GM23338 (cell line): ENCODE measurements at regions not wholly inside any gene's neighbourhood (a gene's known extent, or its start where the extent isn't known, plus 50 kb on each side); places are given as distances from the start of the nearest gene placed in this dataset.

Experiments used
- ATAC-seq: fragments of 200-7000 bp; cut with Tn5 transposase; 3 replicates; pipeline ENCODE4 v1.9.1; 2020
- DNase-seq: peaks from one replicate; pipeline ENCODE4 v3.0.0-alpha.2; 2015; ENCODE audit warnings: low spot score
- H2AFZ ChIP-seq: fragments of 200-600 bp; sonication (generic); 2 replicates; pipeline ENCODE4 v1.8.0; 2016; ENCODE audit warnings: antibody characterized with exemption, mild to moderate bottlenecking, moderate library complexity
- H3F3A ChIP-seq: fragments of 200-600 bp; sonication (generic); replicated peaks from 2 replicates; pipeline ENCODE4 v1.8.0; 2017; ENCODE audit warnings: antibody characterized with exemption, mixed run types, low read depth
- H3K27ac ChIP-seq: fragments of 200-600 bp; sonication (generic); 2 replicates; pipeline ENCODE4 v1.6.1; 2016; ENCODE audit warnings: low read depth
- H3K27me3 ChIP-seq: fragments of 200-600 bp; sonication (generic); 2 replicates; pipeline ENCODE4 v1.8.0; 2016; ENCODE audit warnings: mild to moderate bottlenecking, mixed run types, moderate library complexity; ENCODE audit not compliant: insufficient read depth
- H3K36me3 ChIP-seq: fragments of 200-600 bp; sonication (generic); 2 replicates; pipeline ENCODE4 v1.8.0; 2016; ENCODE audit warnings: mild to moderate bottlenecking; ENCODE audit not compliant: insufficient read depth
- H3K4me1 ChIP-seq: fragments of 200-600 bp; sonication (generic); 2 replicates; pipeline ENCODE4 v1.8.0; 2016; ENCODE audit warnings: mild to moderate bottlenecking, moderate library complexity; ENCODE audit not compliant: insufficient read depth
- H3K4me2 ChIP-seq: fragments of 200-600 bp; sonication (generic); 2 replicates; pipeline ENCODE4 v1.7.1; 2017; ENCODE audit warnings: mixed run types
- H3K4me3 ChIP-seq: fragments of 200-600 bp; sonication (generic); 2 replicates; pipeline ENCODE4 v1.6.1; 2016; ENCODE audit warnings: mixed run types
- H3K79me2 ChIP-seq: fragments of 200-600 bp; sonication (generic); replicated peaks from 2 replicates; pipeline ENCODE4 v1.8.0; 2017; ENCODE audit warnings: mild to moderate bottlenecking; ENCODE audit not compliant: insufficient read depth
- H3K9me2 ChIP-seq: fragments of 200-600 bp; sonication (generic); 2 replicates; pipeline ENCODE4 v1.8.0; 2017; ENCODE audit not compliant: insufficient read depth
- H4K20me1 ChIP-seq: fragments of 200-600 bp; sonication (generic); replicated peaks from 2 replicates; pipeline ENCODE4 v1.8.0; 2017; ENCODE audit warnings: mild to moderate bottlenecking; ENCODE audit not compliant: insufficient read depth
- H3K27ac Mint-ChIP-seq: 2 replicates; pipeline ENCODE4 v1.8.0; 2020; ENCODE audit warnings: inconsistent platforms, mild to moderate bottlenecking, moderate library complexity, mixed read lengths
- H3K27me3 Mint-ChIP-seq: 3 replicates; pipeline ENCODE4 v1.8.0; 2022; ENCODE audit warnings: low read depth, mild to moderate bottlenecking, moderate library complexity, mixed read lengths, inconsistent platforms; ENCODE audit not compliant: insufficient read depth, poor library complexity
- H3K36me3 Mint-ChIP-seq: 3 replicates; pipeline ENCODE4 v1.8.0; 2021; ENCODE audit warnings: low read depth, mild to moderate bottlenecking, inconsistent platforms, moderate library complexity, mixed read lengths
- H3K4me1 Mint-ChIP-seq: 3 replicates; pipeline ENCODE4 v1.8.0; 2020; ENCODE audit warnings: mild to moderate bottlenecking, inconsistent platforms, mixed read lengths
- H3K4me3 Mint-ChIP-seq: 3 replicates; pipeline ENCODE4 v1.8.0; 2021; ENCODE audit warnings: moderate library complexity, mild to moderate bottlenecking, inconsistent platforms, mixed read lengths
- H3K9me3 Mint-ChIP-seq: 3 replicates; pipeline ENCODE4 v1.8.0; 2020; ENCODE audit warnings: moderate library complexity, mild to moderate bottlenecking, inconsistent platforms, mixed read lengths
- CREB1 ChIP-seq: fragments of 250-450 bp; sonication (Bioruptor Pico); IDR thresholded peaks from 2 replicates; pipeline ENCODE4 v1.5.0; 2020; ENCODE audit warnings: low read depth, mild to moderate bottlenecking, moderate library complexity
- EZH2 ChIP-seq: fragments of 200-600 bp; sonication (generic); IDR thresholded peaks from one replicate; pipeline ENCODE4 v1.8.0; 2017; ENCODE audit warnings: antibody characterized with exemption, mild to moderate bottlenecking, low read depth; ENCODE audit not compliant: unreplicated experiment
- EZH2phosphoT487 ChIP-seq: fragments of 200-600 bp; sonication (generic); IDR thresholded peaks from one replicate; pipeline ENCODE4 v1.8.1; 2018; ENCODE audit warnings: antibody characterized with exemption; ENCODE audit not compliant: unreplicated experiment
- JUNB ChIP-seq: IDR thresholded peaks from one replicate; pipeline ENCODE4 v1.6.1; 2016; ENCODE audit warnings: antibody characterized with exemption; ENCODE audit not compliant: unreplicated experiment
- NANOG ChIP-seq: IDR thresholded peaks from 2 replicates; pipeline ENCODE4 v1.6.1; 2016; ENCODE audit warnings: antibody characterized with exemption, borderline replicate concordance
- POLR2AphosphoS5 ChIP-seq: IDR thresholded peaks from 2 replicates; pipeline ENCODE4 v1.6.1; 2016; ENCODE audit warnings: antibody characterized with exemption, low read depth
- STAT1 ChIP-seq: IDR thresholded peaks from one replicate; pipeline ENCODE4 v1.6.1; 2016; ENCODE audit warnings: antibody characterized with exemption; ENCODE audit not compliant: unreplicated experiment
- ZNF331 ChIP-seq: fragments of 250-450 bp; sonication (Bioruptor Pico); IDR thresholded peaks from 2 replicates; pipeline ENCODE4 v1.5.0; 2020; ENCODE audit warnings: low read depth, mild to moderate bottlenecking, moderate library complexity
- TF ChIP-seq, protein P1 (sequence below): fragments of 250-450 bp; sonication (Bioruptor Pico); IDR thresholded peaks from 2 replicates; pipeline ENCODE4 v1.5.0; 2020; ENCODE audit warnings: mild to moderate bottlenecking, moderate library complexity
- TF ChIP-seq, protein P2 (sequence below): IDR thresholded peaks from one replicate; pipeline ENCODE4 v1.6.1; 2018; ENCODE audit warnings: antibody characterized with exemption; ENCODE audit not compliant: unreplicated experiment
- TF ChIP-seq, protein P3 (sequence below), 2 experiments: fragments of 200-600 bp in 1 of 2; sonication (generic) in 1 of 2; conservative IDR thresholded peaks; 2 replicates each; pipeline versions ENCODE4 v1.5.1 to v1.6.1; 2016 to 2017; ENCODE audit warnings: antibody characterized with exemption in 2 of 2, low read depth in 2 of 2, mild to moderate bottlenecking in 2 of 2, moderate library complexity in 1 of 2

DNA sequence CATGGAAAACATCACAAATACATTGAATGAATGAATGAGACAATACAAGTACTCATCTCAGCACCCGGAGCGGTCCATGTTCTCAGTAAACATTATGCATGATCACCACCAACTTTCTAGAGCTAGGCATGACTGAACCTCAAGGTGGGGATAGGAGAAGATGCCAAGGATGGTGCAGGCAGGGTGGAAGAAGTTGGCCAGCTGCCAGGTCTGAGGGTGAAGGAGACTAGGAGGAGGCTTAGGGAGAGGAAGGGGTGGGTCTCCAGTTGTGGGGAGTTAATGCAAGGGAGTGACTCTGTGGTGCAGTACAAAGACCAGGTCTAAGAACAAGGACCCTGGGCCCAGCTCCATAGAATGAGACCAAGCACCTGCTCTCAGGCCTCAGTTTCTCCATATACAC lies 91.7 kb downstream of the MATN1 start:
- Histone ChIP-seq H3K79me2 (no peaks in the 10 kb centered on the region), H3K9me2 (no peaks in the 10 kb centered on the region), H2AFZ (no peak overlapping the region), H3K27ac (no peak overlapping the region), H3K4me3 (no peak overlapping the region), H4K20me1 (no peaks in the 10 kb centered on the region), H3K36me3 (no peaks in the 10 kb centered on the region), H3K4me1 (no peaks in the 10 kb centered on the region), H3K27me3 (no peaks in the 10 kb centered on the region), H3K4me2 (no peak overlapping the region), H3F3A (no peaks in the 10 kb centered on the region)
- H3K4me3 Mint-ChIP-seq = no peak overlapping the region
- H3K27ac Mint-ChIP-seq = no peak overlapping the region
- H3K9me3 Mint-ChIP-seq = peaks cover 11% of the 10 kb centered on the region; the same call in 2 of the 3 replicates
- no peaks in the 10 kb centered on the region for H3K4me1 Mint-ChIP-seq
- no peaks in the 10 kb centered on the region for H3K27me3 Mint-ChIP-seq
- TF ChIP-seq, protein P1, sequence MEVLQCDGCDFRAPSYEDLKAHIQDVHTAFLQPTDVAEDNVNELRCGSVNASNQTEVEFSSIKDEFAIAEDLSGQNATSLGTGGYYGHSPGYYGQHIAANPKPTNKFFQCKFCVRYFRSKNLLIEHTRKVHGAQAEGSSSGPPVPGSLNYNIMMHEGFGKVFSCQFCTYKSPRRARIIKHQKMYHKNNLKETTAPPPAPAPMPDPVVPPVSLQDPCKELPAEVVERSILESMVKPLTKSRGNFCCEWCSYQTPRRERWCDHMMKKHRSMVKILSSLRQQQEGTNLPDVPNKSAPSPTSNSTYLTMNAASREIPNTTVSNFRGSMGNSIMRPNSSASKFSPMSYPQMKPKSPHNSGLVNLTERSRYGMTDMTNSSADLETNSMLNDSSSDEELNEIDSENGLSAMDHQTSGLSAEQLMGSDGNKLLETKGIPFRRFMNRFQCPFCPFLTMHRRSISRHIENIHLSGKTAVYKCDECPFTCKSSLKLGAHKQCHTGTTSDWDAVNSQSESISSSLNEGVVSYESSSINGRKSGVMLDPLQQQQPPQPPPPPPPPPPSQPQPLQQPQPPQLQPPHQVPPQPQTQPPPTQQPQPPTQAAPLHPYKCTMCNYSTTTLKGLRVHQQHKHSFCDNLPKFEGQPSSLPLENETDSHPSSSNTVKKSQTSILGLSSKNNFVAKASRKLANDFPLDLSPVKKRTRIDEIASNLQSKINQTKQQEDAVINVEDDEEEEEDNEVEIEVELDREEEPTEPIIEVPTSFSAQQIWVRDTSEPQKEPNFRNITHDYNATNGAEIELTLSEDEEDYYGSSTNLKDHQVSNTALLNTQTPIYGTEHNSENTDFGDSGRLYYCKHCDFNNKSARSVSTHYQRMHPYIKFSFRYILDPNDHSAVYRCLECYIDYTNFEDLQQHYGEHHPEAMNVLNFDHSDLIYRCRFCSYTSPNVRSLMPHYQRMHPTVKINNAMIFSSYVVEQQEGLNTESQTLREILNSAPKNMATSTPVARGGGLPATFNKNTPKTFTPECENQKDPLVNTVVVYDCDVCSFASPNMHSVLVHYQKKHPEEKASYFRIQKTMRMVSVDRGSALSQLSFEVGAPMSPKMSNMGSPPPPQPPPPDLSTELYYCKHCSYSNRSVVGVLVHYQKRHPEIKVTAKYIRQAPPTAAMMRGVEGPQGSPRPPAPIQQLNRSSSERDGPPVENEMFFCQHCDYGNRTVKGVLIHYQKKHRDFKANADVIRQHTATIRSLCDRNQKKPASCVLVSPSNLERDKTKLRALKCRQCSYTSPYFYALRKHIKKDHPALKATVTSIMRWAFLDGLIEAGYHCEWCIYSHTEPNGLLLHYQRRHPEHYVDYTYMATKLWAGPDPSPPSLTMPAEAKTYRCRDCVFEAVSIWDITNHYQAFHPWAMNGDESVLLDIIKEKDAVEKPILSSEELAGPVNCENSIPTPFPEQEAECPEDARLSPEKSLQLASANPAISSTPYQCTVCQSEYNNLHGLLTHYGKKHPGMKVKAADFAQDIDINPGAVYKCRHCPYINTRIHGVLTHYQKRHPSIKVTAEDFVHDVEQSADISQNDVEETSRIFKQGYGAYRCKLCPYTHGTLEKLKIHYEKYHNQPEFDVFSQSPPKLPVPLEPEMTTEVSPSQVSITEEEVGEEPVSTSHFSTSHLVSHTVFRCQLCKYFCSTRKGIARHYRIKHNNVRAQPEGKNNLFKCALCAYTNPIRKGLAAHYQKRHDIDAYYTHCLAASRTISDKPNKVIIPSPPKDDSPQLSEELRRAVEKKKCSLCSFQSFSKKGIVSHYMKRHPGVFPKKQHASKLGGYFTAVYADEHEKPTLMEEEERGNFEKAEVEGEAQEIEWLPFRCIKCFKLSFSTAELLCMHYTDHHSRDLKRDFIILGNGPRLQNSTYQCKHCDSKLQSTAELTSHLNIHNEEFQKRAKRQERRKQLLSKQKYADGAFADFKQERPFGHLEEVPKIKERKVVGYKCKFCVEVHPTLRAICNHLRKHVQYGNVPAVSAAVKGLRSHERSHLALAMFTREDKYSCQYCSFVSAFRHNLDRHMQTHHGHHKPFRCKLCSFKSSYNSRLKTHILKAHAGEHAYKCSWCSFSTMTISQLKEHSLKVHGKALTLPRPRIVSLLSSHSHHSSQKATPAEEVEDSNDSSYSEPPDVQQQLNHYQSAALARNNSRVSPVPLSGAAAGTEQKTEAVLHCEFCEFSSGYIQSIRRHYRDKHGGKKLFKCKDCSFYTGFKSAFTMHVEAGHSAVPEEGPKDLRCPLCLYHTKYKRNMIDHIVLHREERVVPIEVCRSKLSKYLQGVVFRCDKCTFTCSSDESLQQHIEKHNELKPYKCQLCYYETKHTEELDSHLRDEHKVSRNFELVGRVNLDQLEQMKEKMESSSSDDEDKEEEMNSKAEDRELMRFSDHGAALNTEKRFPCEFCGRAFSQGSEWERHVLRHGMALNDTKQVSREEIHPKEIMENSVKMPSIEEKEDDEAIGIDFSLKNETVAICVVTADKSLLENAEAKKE (CRISPR knock-in tag) = no peak
- no peak for TF ChIP-seq ZNF331 (CRISPR knock-in tag)
- TF ChIP-seq, protein P2, sequence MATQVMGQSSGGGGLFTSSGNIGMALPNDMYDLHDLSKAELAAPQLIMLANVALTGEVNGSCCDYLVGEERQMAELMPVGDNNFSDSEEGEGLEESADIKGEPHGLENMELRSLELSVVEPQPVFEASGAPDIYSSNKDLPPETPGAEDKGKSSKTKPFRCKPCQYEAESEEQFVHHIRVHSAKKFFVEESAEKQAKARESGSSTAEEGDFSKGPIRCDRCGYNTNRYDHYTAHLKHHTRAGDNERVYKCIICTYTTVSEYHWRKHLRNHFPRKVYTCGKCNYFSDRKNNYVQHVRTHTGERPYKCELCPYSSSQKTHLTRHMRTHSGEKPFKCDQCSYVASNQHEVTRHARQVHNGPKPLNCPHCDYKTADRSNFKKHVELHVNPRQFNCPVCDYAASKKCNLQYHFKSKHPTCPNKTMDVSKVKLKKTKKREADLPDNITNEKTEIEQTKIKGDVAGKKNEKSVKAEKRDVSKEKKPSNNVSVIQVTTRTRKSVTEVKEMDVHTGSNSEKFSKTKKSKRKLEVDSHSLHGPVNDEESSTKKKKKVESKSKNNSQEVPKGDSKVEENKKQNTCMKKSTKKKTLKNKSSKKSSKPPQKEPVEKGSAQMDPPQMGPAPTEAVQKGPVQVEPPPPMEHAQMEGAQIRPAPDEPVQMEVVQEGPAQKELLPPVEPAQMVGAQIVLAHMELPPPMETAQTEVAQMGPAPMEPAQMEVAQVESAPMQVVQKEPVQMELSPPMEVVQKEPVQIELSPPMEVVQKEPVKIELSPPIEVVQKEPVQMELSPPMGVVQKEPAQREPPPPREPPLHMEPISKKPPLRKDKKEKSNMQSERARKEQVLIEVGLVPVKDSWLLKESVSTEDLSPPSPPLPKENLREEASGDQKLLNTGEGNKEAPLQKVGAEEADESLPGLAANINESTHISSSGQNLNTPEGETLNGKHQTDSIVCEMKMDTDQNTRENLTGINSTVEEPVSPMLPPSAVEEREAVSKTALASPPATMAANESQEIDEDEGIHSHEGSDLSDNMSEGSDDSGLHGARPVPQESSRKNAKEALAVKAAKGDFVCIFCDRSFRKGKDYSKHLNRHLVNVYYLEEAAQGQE = no peak
- no peak for TF ChIP-seq EZH2
- no peak for TF ChIP-seq JUNB
- no peak for TF ChIP-seq POLR2AphosphoS5
- no peak for TF ChIP-seq CREB1 (CRISPR knock-in tag)
- no peak for TF ChIP-seq EZH2phosphoT487
- no peak for TF ChIP-seq NANOG
- TF ChIP-seq STAT1 = no peak
- TF ChIP-seq, protein P3, sequence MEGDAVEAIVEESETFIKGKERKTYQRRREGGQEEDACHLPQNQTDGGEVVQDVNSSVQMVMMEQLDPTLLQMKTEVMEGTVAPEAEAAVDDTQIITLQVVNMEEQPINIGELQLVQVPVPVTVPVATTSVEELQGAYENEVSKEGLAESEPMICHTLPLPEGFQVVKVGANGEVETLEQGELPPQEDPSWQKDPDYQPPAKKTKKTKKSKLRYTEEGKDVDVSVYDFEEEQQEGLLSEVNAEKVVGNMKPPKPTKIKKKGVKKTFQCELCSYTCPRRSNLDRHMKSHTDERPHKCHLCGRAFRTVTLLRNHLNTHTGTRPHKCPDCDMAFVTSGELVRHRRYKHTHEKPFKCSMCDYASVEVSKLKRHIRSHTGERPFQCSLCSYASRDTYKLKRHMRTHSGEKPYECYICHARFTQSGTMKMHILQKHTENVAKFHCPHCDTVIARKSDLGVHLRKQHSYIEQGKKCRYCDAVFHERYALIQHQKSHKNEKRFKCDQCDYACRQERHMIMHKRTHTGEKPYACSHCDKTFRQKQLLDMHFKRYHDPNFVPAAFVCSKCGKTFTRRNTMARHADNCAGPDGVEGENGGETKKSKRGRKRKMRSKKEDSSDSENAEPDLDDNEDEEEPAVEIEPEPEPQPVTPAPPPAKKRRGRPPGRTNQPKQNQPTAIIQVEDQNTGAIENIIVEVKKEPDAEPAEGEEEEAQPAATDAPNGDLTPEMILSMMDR (conservative IDR thresholded peaks at IDR 0.05; ENCODE audit: low read depth in 2 of 2) = no peak
- ATAC-seq (no peak), DNase-seq (no peak)
- no peaks in the 10 kb centered on the region for H3K36me3 Mint-ChIP-seq
